Erythroblast (primary cell): ENCODE measurements at regions not wholly inside any gene's neighbourhood (a gene's known extent, or its start where the extent isn't known, plus 50 kb on each side); places are given as distances from the start of the nearest gene placed in this dataset.

Experiments used
- GATA1 ChIP-seq: IDR thresholded peaks from 2 replicates; pipeline ENCODE4 v1.6.1; 2011; ENCODE audit warnings: low read depth, mild to moderate bottlenecking, control low read depth, low read length, moderate library complexity
- POLR2A ChIP-seq: IDR thresholded peaks from 2 replicates; pipeline ENCODE4 v1.6.1; 2011; ENCODE audit warnings: mild to moderate bottlenecking, low read length

DNA sequence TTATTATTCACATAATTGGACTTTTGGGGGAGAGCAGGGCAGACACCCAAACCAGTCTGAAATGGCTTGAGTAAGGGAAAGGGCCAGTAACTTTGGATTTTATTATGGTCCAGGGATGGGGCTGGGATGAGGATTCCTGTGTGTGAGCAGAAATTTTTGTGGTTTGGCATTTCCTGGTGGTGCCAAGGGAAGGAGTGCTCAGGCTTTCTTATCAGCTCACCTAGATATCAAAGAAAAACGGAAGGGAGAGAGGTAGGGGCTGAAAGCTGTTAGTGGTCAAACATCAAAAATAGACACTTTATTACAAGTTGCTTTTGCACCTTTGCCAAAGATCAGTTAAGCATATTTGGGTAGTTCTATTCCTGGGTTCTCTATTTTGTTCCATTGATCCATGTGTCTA lies 128.5 kb upstream of the DIPK2B start:
- no peak for TF ChIP-seq POLR2A
- TF ChIP-seq GATA1: no peak
